ENCODE measurements at regions not wholly inside any gene's neighbourhood (a gene's known extent, or its start where the extent isn't known, plus 50 kb on each side); places are given as distances from the start of the nearest gene placed in this dataset.

DNA sequence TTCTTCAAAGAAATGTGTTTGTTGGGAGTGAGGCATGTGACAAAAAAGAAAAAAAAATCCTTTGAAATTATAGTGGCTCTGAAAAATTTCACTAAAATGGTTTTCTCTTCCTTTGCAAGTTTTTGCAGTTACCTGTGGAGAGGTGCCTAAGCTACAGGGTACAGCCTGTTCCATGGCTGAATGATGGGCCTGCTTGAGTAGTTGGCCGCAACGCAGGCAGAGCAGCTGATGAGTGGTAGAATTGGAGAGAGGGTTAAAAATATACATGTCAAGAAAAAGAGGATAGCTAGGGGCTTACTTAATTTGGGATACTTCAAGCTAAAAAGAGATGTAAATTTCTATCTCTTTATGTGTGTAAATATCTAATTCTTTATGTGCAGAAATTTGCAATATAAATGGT, 629.1 kb upstream of the SLC10A2 start:
- Histone ChIP-seq H3K27me3 (no peaks in the 10 kb centered on the region), H3K27ac (no peak overlapping the region), H3K4me1 (ENCODE audit: low read depth) (peaks cover 17% of the 10 kb centered on the region), H3K4me3 (no peak overlapping the region), H3K36me3 (no peaks in the 10 kb centered on the region), H3K9me3 (ENCODE audit: low read depth) (no peaks in the 10 kb centered on the region)
- peak in 1 of 2 donors; percentile 7 for DNase-seq (ENCODE audit: low read depth in 1 of 2, low spot score in 1 of 2)
- TF ChIP-seq, protein P1, sequence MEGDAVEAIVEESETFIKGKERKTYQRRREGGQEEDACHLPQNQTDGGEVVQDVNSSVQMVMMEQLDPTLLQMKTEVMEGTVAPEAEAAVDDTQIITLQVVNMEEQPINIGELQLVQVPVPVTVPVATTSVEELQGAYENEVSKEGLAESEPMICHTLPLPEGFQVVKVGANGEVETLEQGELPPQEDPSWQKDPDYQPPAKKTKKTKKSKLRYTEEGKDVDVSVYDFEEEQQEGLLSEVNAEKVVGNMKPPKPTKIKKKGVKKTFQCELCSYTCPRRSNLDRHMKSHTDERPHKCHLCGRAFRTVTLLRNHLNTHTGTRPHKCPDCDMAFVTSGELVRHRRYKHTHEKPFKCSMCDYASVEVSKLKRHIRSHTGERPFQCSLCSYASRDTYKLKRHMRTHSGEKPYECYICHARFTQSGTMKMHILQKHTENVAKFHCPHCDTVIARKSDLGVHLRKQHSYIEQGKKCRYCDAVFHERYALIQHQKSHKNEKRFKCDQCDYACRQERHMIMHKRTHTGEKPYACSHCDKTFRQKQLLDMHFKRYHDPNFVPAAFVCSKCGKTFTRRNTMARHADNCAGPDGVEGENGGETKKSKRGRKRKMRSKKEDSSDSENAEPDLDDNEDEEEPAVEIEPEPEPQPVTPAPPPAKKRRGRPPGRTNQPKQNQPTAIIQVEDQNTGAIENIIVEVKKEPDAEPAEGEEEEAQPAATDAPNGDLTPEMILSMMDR (IDR thresholded peaks at IDR 0.05; ENCODE audit: low read depth, low read length): no peak

DNA sequence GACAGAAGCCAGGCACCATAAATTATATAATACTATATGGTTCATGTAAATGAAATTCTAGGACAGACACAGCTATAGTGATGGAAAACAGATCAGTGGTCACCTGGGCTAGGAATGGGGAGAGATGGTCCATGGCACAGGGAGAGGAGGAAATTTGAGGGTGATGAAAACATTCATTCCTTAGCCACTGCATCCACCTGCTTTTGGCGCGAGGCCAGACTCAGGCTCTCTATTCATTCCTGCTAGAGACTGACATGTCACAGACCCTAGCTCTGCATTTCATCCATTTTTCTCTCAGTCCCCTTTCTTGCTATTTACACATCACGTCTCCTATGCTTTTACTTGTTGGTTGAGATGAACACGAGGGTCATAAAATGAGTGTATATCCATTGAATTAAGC, 628.3 kb upstream of the SLC10A2 start:
- TF ChIP-seq, protein P1 (IDR thresholded peaks at IDR 0.05; ENCODE audit: low read depth, low read length): no peak
- Histone ChIP-seq H3K9me3 (ENCODE audit: low read depth) (no peaks in the 10 kb centered on the region), H3K36me3 (no peaks in the 10 kb centered on the region), H3K4me3 (no peak overlapping the region), H3K27ac (no peak overlapping the region), H3K4me1 (ENCODE audit: low read depth) (peaks cover 17% of the 10 kb centered on the region), H3K27me3 (no peaks in the 10 kb centered on the region)
- peak in 1 of 2 donors; percentile 60 for DNase-seq (ENCODE audit: low read depth in 1 of 2, low spot score in 1 of 2)

- Histone ChIP-seq H3K4me1 (ENCODE audit: low read depth) (peaks cover 17% of the 10 kb centered on the region), H3K27me3 (no peaks in the 10 kb centered on the region), H3K9me3 (ENCODE audit: low read depth) (no peaks in the 10 kb centered on the region), H3K27ac (no peak overlapping the region), H3K36me3 (no peaks in the 10 kb centered on the region), H3K4me3 (no peak overlapping the region)
- TF ChIP-seq, protein P1 (IDR thresholded peaks at IDR 0.05; ENCODE audit: low read depth, low read length): no peak
- DNase-seq (ENCODE audit: low read depth in 1 of 2, low spot score in 1 of 2): peak in 1 of 2 donors; percentile 16
Observed at GRCh38 chr13:103694033-103694432, 627.8 kb upstream of the SLC10A2 start.

- DNase-seq (ENCODE audit: low read depth in 1 of 2, low spot score in 1 of 2): peak in 1 of 2 donors; percentile 34
- H3K9me3 ChIP-seq (ENCODE audit: low read depth): no peaks in the 10 kb centered on the region
- H3K4me1 ChIP-seq (ENCODE audit: low read depth): peaks cover 17% of the 10 kb centered on the region
- H3K27ac ChIP-seq: peak overlapping the region; percentile 61
- no peaks in the 10 kb centered on the region for H3K27me3 ChIP-seq
- TF ChIP-seq, protein P1 (IDR thresholded peaks at IDR 0.05; ENCODE audit: low read depth, low read length): no peak
- no peaks in the 10 kb centered on the region for H3K36me3 ChIP-seq
- no peak overlapping the region for H3K4me3 ChIP-seq
Observed at GRCh38 chr13:103692442-103692841, 626.2 kb upstream of the SLC10A2 start.

- no peaks in the 10 kb centered on the region for H3K27me3 ChIP-seq
Observed at GRCh38 chr13:103676329-103676728, 610.1 kb upstream of the SLC10A2 start.

More at GRCh38 chr13:103676329-103676728, 610.1 kb upstream of the SLC10A2 start:
- H3K9me3 ChIP-seq (ENCODE audit: low read depth): no peaks in the 10 kb centered on the region
- H3K36me3 ChIP-seq: no peaks in the 10 kb centered on the region
- no peak overlapping the region for H3K27ac ChIP-seq
- no peak for DNase-seq (ENCODE audit: low read depth in 1 of 2, low spot score in 1 of 2)
- H3K4me1 ChIP-seq (ENCODE audit: low read depth): no peaks in the 10 kb centered on the region
- no peak overlapping the region for H3K4me3 ChIP-seq
- TF ChIP-seq, protein P1 (IDR thresholded peaks at IDR 0.05; ENCODE audit: low read depth, low read length): no peak

Data from cardiac muscle cell (in vitro differentiated cells and primary cell).